Keratinocyte (primary cell): ENCODE measurements at regions not wholly inside any gene's neighbourhood (a gene's known extent, or its start where the extent isn't known, plus 50 kb on each side); places are given as distances from the start of the nearest gene placed in this dataset.

Source experiments
- EZH2 ChIP-seq: IDR thresholded peaks from one replicate; pipeline ENCODE4 v1.6.1; 2012; ENCODE audit warnings: inconsistent platforms, mild to moderate bottlenecking, low read length, moderate library complexity
- TF ChIP-seq, protein P1 (sequence below), 3 experiments: IDR thresholded peaks in 1 of 3; conservative IDR thresholded peaks in 1 of 3; optimal IDR thresholded peaks in 1 of 3; 2 replicates in 2 of 3; 3 replicates in 1 of 3; pipeline versions ENCODE3 to v1.5.1; 2011; ENCODE audit warnings: low read length in 3 of 3, mild to moderate bottlenecking in 3 of 3, moderate library complexity in 2 of 3, control low read depth in 1 of 3, inconsistent platforms in 1 of 3; ENCODE audit not compliant: insufficient read depth in 2 of 3; ENCODE audit errors: extremely low read depth in 1 of 3

- no peak for TF ChIP-seq EZH2
- TF ChIP-seq, protein P1, sequence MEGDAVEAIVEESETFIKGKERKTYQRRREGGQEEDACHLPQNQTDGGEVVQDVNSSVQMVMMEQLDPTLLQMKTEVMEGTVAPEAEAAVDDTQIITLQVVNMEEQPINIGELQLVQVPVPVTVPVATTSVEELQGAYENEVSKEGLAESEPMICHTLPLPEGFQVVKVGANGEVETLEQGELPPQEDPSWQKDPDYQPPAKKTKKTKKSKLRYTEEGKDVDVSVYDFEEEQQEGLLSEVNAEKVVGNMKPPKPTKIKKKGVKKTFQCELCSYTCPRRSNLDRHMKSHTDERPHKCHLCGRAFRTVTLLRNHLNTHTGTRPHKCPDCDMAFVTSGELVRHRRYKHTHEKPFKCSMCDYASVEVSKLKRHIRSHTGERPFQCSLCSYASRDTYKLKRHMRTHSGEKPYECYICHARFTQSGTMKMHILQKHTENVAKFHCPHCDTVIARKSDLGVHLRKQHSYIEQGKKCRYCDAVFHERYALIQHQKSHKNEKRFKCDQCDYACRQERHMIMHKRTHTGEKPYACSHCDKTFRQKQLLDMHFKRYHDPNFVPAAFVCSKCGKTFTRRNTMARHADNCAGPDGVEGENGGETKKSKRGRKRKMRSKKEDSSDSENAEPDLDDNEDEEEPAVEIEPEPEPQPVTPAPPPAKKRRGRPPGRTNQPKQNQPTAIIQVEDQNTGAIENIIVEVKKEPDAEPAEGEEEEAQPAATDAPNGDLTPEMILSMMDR (optimal IDR thresholded peaks at IDR 0.05 in 1 of 3, IDR thresholded peaks at IDR 0.05 in 1 of 3, conservative IDR thresholded peaks at IDR 0.05 in 1 of 3; ENCODE audit: extremely low read depth in 1 of 3, insufficient read depth in 2 of 3, low read length in 3 of 3) = no peak
These were observed 102.5 kb upstream of the RTL1 start for GRCh38 chr14:101006008-101006407.
